Liver (tissue), 8 donors: ENCODE measurements at regions not wholly inside any gene's neighbourhood (a gene's known extent, or its start where the extent isn't known, plus 50 kb on each side); places are given as distances from the start of the nearest gene placed in this dataset.

ENCODE experiments used
- DNase-seq: peaks from one replicate; pipeline ENCODE4 v3.0.0-alpha.2; 2017; ENCODE audit warnings: low spot score
- H3K27ac ChIP-seq, 2 donors: one replicate each; pipeline ENCODE4 v1.7.0; 2013; ENCODE audit warnings: inconsistent platforms in 2 of 2, low read length in 2 of 2, control low read depth in 1 of 2, low read depth in 1 of 2, mild to moderate bottlenecking in 1 of 2
- H3K27me3 ChIP-seq, 4 donors: one replicate each; pipeline versions ENCODE4 v1.6.1 to v1.7.0; 2013; ENCODE audit warnings: low read length in 3 of 4, inconsistent platforms in 1 of 4, mild to moderate bottlenecking in 1 of 4, moderate library complexity in 1 of 4; ENCODE audit not compliant: control insufficient read depth in 4 of 4, insufficient read depth in 4 of 4
- H3K36me3 ChIP-seq, 4 donors: one replicate each; pipeline versions ENCODE4 v1.6.1 to v1.7.0; 2013; ENCODE audit warnings: low read length in 3 of 4, mild to moderate bottlenecking in 3 of 4, low read depth in 1 of 4, moderate library complexity in 1 of 4; ENCODE audit not compliant: control insufficient read depth in 4 of 4, insufficient read depth in 3 of 4
- H3K4me1 ChIP-seq, 4 donors: one replicate each; pipeline versions ENCODE4 v1.6.1 to v1.7.0; 2013; ENCODE audit warnings: low read length in 3 of 4, mild to moderate bottlenecking in 3 of 4, moderate library complexity in 1 of 4; ENCODE audit not compliant: control insufficient read depth in 4 of 4, insufficient read depth in 4 of 4
- H3K4me3 ChIP-seq, 3 donors: one replicate each; pipeline versions ENCODE4 v1.6.1 to v1.7.0; 2013; ENCODE audit warnings: low read length in 3 of 3, control low read depth in 1 of 3, low read depth in 1 of 3, mild to moderate bottlenecking in 1 of 3
- H3K9ac ChIP-seq, 2 donors: one replicate each; pipeline ENCODE4 v1.7.0; 2013; ENCODE audit warnings: low read length in 2 of 2, mild to moderate bottlenecking in 2 of 2, moderate library complexity in 2 of 2, control low read depth in 1 of 2, low read depth in 1 of 2
- H3K9me3 ChIP-seq, 4 donors: one replicate each; pipeline versions ENCODE4 v1.6.1 to v1.7.0; 2013; ENCODE audit warnings: low read length in 3 of 4; ENCODE audit not compliant: control insufficient read depth in 4 of 4
- EGR1 ChIP-seq, 2 donors: IDR thresholded peaks; 2 replicates each; pipeline ENCODE4 v1.6.1; 2016 to 2018; ENCODE audit warnings: antibody characterized with exemption in 2 of 2, low read depth in 2 of 2
- FOXA1 ChIP-seq: IDR thresholded peaks from 2 replicates; pipeline ENCODE4 v1.6.1; 2016; ENCODE audit warnings: antibody characterized with exemption
- FOXA2 ChIP-seq: IDR thresholded peaks from 2 replicates; pipeline ENCODE4 v1.6.1; 2016; ENCODE audit warnings: antibody characterized with exemption
- GABPA ChIP-seq, 2 donors: IDR thresholded peaks in 1 of 2; conservative IDR thresholded peaks in 1 of 2; 2 replicates each; pipeline ENCODE4 v1.6.1; 2016; ENCODE audit warnings: antibody characterized with exemption in 2 of 2, mild to moderate bottlenecking in 1 of 2, moderate library complexity in 1 of 2
- HNF4A ChIP-seq, 2 donors: conservative IDR thresholded peaks; 2 replicates each; pipeline ENCODE4 v1.6.1; 2016; ENCODE audit warnings: antibody characterized with exemption in 2 of 2, mild to moderate bottlenecking in 2 of 2
- HNF4G ChIP-seq: IDR thresholded peaks from 2 replicates; pipeline ENCODE4 v1.6.1; 2016; ENCODE audit warnings: antibody characterized with exemption
- JUND ChIP-seq, 2 donors: IDR thresholded peaks; 2 replicates each; pipeline ENCODE4 v1.6.1; 2016; ENCODE audit warnings: antibody characterized with exemption in 2 of 2
- NR2F2 ChIP-seq: IDR thresholded peaks from 2 replicates; pipeline ENCODE4 v1.6.1; 2016; ENCODE audit warnings: antibody characterized with exemption
- RAD21 ChIP-seq, 2 donors: IDR thresholded peaks; 2 replicates each; pipeline ENCODE4 v1.6.1; 2016; ENCODE audit warnings: antibody characterized with exemption in 2 of 2, mild to moderate bottlenecking in 2 of 2
- RXRA ChIP-seq, 2 donors: IDR thresholded peaks; 2 replicates each; pipeline ENCODE4 v1.6.1; 2017 to 2018; ENCODE audit warnings: antibody characterized with exemption in 2 of 2, mild to moderate bottlenecking in 1 of 2
- SP1 ChIP-seq: IDR thresholded peaks from 2 replicates; pipeline ENCODE4 v1.6.1; 2018; ENCODE audit warnings: antibody characterized with exemption, mild to moderate bottlenecking
- TAF1 ChIP-seq: conservative IDR thresholded peaks from 2 replicates; pipeline ENCODE4 v1.6.1; 2016; ENCODE audit warnings: antibody characterized with exemption, mild to moderate bottlenecking
- YY1 ChIP-seq: IDR thresholded peaks from 2 replicates; pipeline ENCODE4 v1.6.1; 2016; ENCODE audit warnings: antibody characterized with exemption, mild to moderate bottlenecking
- WGBS: extraction: QIAGEN DNeasy Blood & Tissue Kit; methylation state at CpG from one replicate; pipeline ENCODE4 v1.1.7; 2013; 5-methylcytosine and 5-hydroxymethylcytosine counted together
- TF ChIP-seq, protein P1 (sequence below): fragments of 150-350 bp; IDR thresholded peaks from 2 replicates; pipeline ENCODE4 v1.5.1; 2017; ENCODE audit warnings: improper control_type of control experiment, low read depth, low read length; ENCODE audit not compliant: missing input control
- TF ChIP-seq, protein P2 (sequence below): IDR thresholded peaks from 2 replicates; pipeline ENCODE4 v1.6.1; 2016; ENCODE audit warnings: antibody characterized with exemption, mild to moderate bottlenecking
- TF ChIP-seq, protein P3 (sequence below): IDR thresholded peaks from 2 replicates; pipeline ENCODE4 v1.6.1; 2016; ENCODE audit warnings: antibody characterized with exemption
- TF ChIP-seq, protein P4 (sequence below): IDR thresholded peaks from 2 replicates; pipeline ENCODE4 v1.6.1; 2016; ENCODE audit warnings: antibody characterized with exemption
- TF ChIP-seq, protein P5 (sequence below): IDR thresholded peaks from 2 replicates; pipeline ENCODE4 v1.6.1; 2016; ENCODE audit warnings: antibody characterized with exemption
- donor health status: healthy.
- donor health status: healthy.
- donor health status: healthy.
- donor health status: healthy.
- donor health status: healthy.

DNA sequence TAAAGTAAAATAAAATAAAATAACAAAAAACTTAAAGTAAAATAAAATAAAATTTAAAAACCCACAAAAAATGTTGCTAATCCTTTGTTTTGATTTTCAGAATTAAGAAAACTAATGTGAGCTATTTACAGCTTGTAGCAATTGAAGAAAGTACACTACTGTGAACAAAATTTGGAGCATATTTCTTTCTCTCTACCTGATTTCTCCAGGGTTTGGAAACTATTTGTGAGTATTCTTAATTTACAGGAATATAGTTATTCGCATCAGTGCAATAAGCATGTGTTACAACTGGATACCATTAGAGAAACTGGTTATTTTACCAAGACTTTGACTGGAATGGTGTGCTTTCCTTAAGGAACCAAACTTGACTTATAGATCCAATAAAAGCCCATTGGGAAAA lies 86.1 kb upstream of the CNOT2 start:
- TF ChIP-seq, protein P1, sequence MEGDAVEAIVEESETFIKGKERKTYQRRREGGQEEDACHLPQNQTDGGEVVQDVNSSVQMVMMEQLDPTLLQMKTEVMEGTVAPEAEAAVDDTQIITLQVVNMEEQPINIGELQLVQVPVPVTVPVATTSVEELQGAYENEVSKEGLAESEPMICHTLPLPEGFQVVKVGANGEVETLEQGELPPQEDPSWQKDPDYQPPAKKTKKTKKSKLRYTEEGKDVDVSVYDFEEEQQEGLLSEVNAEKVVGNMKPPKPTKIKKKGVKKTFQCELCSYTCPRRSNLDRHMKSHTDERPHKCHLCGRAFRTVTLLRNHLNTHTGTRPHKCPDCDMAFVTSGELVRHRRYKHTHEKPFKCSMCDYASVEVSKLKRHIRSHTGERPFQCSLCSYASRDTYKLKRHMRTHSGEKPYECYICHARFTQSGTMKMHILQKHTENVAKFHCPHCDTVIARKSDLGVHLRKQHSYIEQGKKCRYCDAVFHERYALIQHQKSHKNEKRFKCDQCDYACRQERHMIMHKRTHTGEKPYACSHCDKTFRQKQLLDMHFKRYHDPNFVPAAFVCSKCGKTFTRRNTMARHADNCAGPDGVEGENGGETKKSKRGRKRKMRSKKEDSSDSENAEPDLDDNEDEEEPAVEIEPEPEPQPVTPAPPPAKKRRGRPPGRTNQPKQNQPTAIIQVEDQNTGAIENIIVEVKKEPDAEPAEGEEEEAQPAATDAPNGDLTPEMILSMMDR: no peak
- TF ChIP-seq SP1 (no peak), FOXA1 (no peak), NR2F2 (no peak), HNF4G (no peak), EGR1 (IDR thresholded peaks at IDR 0.05; ENCODE audit: low read depth in 2 of 2) (no peak), GABPA (IDR thresholded peaks at IDR 0.05 in 1 of 2, conservative IDR thresholded peaks at IDR 0.05 in 1 of 2) (no peak), RXRA (IDR thresholded peaks at IDR 0.05) (no peak), YY1 (no peak), TAF1 (no peak), JUND (IDR thresholded peaks at IDR 0.05) (no peak), FOXA2 (no peak)
- TF ChIP-seq, protein P2, sequence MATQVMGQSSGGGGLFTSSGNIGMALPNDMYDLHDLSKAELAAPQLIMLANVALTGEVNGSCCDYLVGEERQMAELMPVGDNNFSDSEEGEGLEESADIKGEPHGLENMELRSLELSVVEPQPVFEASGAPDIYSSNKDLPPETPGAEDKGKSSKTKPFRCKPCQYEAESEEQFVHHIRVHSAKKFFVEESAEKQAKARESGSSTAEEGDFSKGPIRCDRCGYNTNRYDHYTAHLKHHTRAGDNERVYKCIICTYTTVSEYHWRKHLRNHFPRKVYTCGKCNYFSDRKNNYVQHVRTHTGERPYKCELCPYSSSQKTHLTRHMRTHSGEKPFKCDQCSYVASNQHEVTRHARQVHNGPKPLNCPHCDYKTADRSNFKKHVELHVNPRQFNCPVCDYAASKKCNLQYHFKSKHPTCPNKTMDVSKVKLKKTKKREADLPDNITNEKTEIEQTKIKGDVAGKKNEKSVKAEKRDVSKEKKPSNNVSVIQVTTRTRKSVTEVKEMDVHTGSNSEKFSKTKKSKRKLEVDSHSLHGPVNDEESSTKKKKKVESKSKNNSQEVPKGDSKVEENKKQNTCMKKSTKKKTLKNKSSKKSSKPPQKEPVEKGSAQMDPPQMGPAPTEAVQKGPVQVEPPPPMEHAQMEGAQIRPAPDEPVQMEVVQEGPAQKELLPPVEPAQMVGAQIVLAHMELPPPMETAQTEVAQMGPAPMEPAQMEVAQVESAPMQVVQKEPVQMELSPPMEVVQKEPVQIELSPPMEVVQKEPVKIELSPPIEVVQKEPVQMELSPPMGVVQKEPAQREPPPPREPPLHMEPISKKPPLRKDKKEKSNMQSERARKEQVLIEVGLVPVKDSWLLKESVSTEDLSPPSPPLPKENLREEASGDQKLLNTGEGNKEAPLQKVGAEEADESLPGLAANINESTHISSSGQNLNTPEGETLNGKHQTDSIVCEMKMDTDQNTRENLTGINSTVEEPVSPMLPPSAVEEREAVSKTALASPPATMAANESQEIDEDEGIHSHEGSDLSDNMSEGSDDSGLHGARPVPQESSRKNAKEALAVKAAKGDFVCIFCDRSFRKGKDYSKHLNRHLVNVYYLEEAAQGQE: no peak
- TF ChIP-seq, protein P3, sequence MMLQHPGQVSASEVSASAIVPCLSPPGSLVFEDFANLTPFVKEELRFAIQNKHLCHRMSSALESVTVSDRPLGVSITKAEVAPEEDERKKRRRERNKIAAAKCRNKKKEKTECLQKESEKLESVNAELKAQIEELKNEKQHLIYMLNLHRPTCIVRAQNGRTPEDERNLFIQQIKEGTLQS: no peak
- TF ChIP-seq, protein P4, sequence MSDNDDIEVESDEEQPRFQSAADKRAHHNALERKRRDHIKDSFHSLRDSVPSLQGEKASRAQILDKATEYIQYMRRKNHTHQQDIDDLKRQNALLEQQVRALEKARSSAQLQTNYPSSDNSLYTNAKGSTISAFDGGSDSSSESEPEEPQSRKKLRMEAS: no peak
- TF ChIP-seq, protein P5, sequence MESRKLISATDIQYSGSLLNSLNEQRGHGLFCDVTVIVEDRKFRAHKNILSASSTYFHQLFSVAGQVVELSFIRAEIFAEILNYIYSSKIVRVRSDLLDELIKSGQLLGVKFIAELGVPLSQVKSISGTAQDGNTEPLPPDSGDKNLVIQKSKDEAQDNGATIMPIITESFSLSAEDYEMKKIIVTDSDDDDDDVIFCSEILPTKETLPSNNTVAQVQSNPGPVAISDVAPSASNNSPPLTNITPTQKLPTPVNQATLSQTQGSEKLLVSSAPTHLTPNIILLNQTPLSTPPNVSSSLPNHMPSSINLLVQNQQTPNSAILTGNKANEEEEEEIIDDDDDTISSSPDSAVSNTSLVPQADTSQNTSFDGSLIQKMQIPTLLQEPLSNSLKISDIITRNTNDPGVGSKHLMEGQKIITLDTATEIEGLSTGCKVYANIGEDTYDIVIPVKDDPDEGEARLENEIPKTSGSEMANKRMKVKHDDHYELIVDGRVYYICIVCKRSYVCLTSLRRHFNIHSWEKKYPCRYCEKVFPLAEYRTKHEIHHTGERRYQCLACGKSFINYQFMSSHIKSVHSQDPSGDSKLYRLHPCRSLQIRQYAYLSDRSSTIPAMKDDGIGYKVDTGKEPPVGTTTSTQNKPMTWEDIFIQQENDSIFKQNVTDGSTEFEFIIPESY: no peak
- Histone ChIP-seq H3K27me3 (no peaks in the 10 kb centered on the region), H3K9ac (no peak overlapping the region), H3K4me3 (no peak overlapping the region), H3K4me1 (no peaks in the 10 kb centered on the region), H3K9me3 (peaks cover 0 to 21% (median 1%) of the 10 kb centered on the region in 4 donors), H3K27ac (no peak overlapping the region), H3K36me3 (no peaks in the 10 kb centered on the region)
- 78% methylated on average over 1 of the region's 1 CpG for WGBS
- DNase-seq: no peak

DNA sequence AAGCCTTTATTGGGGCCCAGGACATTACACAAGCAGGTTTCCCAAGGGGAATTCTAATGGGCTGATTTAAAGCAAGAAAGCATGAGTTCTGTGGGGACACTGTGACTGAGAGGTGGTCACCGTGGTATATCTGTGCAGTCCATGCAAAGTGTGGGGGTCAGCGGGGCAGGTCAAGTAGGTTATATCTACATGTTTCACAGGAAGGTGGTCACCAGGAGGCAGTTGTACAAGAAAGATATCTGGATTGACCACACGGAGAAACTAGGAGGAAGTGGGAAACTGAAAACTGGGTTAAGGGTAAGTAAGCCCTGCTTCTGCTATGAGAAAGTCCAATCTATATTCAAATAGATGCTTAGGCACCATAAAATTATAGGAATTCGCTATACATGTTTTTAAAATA lies 77.8 kb upstream of the CNOT2 start:
- Histone ChIP-seq H3K4me3 (no peak overlapping the region), H3K9ac (no peak overlapping the region), H3K4me1 (no peaks in the 10 kb centered on the region), H3K27me3 (peaks cover 0 to 3% (median 0%) of the 10 kb centered on the region in 4 donors), H3K9me3 (no peaks in the 10 kb centered on the region), H3K27ac (no peak overlapping the region), H3K36me3 (no peaks in the 10 kb centered on the region)
- 74% methylated on average over 4 of the region's 4 CpGs for WGBS
- DNase-seq: no peak
- TF ChIP-seq, protein P4: no peak
- TF ChIP-seq, protein P3: no peak
- TF ChIP-seq GABPA (IDR thresholded peaks at IDR 0.05 in 1 of 2, conservative IDR thresholded peaks at IDR 0.05 in 1 of 2) (no peak), HNF4A (conservative IDR thresholded peaks at IDR 0.05) (no peak), JUND (IDR thresholded peaks at IDR 0.05) (no peak), TAF1 (no peak), RAD21 (IDR thresholded peaks at IDR 0.05) (no peak), HNF4G (no peak), FOXA1 (no peak), YY1 (no peak), EGR1 (IDR thresholded peaks at IDR 0.05; ENCODE audit: low read depth in 2 of 2) (no peak), RXRA (IDR thresholded peaks at IDR 0.05) (no peak)
- TF ChIP-seq, protein P1: no peak
- TF ChIP-seq, protein P5: no peak
